GM23338 (cell line): ENCODE measurements at regions not wholly inside any gene's neighbourhood (a gene's known extent, or its start where the extent isn't known, plus 50 kb on each side); places are given as distances from the start of the nearest gene placed in this dataset.

Experiments
- TF ChIP-seq, protein P1 (sequence below): IDR thresholded peaks from one replicate; pipeline ENCODE4 v1.6.1; 2018; ENCODE audit warnings: antibody characterized with exemption; ENCODE audit not compliant: unreplicated experiment
- TF ChIP-seq, protein P2 (sequence below), 2 experiments: fragments of 200-600 bp in 1 of 2; sonication (generic) in 1 of 2; conservative IDR thresholded peaks; 2 replicates each; pipeline versions ENCODE4 v1.5.1 to v1.6.1; 2016 to 2017; ENCODE audit warnings: antibody characterized with exemption in 2 of 2, low read depth in 2 of 2, mild to moderate bottlenecking in 2 of 2, moderate library complexity in 1 of 2

DNA sequence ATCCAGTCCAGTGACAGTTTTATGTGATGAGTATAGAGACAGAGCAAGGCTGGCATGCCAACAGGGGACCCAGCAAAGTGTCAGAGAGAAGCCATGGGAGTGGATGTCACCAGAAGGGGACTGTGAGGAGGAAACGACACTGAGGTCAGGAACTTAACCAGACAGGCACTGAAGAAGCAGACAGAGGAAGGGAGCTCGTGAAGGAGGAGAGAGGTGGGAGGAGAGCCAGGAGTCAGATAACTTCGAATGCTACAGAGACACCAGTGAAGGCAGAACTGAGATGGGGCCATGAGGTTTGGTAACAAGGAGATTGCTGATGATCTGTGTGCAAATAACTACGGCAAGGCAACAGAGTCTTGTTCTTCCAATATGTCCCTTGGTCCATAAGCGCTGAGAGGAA, 211.1 kb upstream of the FOXA2 start:
- TF ChIP-seq, protein P1, sequence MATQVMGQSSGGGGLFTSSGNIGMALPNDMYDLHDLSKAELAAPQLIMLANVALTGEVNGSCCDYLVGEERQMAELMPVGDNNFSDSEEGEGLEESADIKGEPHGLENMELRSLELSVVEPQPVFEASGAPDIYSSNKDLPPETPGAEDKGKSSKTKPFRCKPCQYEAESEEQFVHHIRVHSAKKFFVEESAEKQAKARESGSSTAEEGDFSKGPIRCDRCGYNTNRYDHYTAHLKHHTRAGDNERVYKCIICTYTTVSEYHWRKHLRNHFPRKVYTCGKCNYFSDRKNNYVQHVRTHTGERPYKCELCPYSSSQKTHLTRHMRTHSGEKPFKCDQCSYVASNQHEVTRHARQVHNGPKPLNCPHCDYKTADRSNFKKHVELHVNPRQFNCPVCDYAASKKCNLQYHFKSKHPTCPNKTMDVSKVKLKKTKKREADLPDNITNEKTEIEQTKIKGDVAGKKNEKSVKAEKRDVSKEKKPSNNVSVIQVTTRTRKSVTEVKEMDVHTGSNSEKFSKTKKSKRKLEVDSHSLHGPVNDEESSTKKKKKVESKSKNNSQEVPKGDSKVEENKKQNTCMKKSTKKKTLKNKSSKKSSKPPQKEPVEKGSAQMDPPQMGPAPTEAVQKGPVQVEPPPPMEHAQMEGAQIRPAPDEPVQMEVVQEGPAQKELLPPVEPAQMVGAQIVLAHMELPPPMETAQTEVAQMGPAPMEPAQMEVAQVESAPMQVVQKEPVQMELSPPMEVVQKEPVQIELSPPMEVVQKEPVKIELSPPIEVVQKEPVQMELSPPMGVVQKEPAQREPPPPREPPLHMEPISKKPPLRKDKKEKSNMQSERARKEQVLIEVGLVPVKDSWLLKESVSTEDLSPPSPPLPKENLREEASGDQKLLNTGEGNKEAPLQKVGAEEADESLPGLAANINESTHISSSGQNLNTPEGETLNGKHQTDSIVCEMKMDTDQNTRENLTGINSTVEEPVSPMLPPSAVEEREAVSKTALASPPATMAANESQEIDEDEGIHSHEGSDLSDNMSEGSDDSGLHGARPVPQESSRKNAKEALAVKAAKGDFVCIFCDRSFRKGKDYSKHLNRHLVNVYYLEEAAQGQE: no peak
- TF ChIP-seq, protein P2, sequence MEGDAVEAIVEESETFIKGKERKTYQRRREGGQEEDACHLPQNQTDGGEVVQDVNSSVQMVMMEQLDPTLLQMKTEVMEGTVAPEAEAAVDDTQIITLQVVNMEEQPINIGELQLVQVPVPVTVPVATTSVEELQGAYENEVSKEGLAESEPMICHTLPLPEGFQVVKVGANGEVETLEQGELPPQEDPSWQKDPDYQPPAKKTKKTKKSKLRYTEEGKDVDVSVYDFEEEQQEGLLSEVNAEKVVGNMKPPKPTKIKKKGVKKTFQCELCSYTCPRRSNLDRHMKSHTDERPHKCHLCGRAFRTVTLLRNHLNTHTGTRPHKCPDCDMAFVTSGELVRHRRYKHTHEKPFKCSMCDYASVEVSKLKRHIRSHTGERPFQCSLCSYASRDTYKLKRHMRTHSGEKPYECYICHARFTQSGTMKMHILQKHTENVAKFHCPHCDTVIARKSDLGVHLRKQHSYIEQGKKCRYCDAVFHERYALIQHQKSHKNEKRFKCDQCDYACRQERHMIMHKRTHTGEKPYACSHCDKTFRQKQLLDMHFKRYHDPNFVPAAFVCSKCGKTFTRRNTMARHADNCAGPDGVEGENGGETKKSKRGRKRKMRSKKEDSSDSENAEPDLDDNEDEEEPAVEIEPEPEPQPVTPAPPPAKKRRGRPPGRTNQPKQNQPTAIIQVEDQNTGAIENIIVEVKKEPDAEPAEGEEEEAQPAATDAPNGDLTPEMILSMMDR (conservative IDR thresholded peaks at IDR 0.05; ENCODE audit: low read depth in 2 of 2): no peak
